GM23338 (cell line): ENCODE measurements at regions not wholly inside any gene's neighbourhood (a gene's known extent, or its start where the extent isn't known, plus 50 kb on each side); places are given as distances from the start of the nearest gene placed in this dataset.

Source experiments
- ATAC-seq: fragments of 200-7000 bp; cut with Tn5 transposase; 3 replicates; pipeline ENCODE4 v1.9.1; 2020
- DNase-seq: peaks from one replicate; pipeline ENCODE4 v3.0.0-alpha.2; 2015; ENCODE audit warnings: low spot score
- H2AFZ ChIP-seq: fragments of 200-600 bp; sonication (generic); 2 replicates; pipeline ENCODE4 v1.8.0; 2016; ENCODE audit warnings: antibody characterized with exemption, mild to moderate bottlenecking, moderate library complexity
- H3F3A ChIP-seq: fragments of 200-600 bp; sonication (generic); replicated peaks from 2 replicates; pipeline ENCODE4 v1.8.0; 2017; ENCODE audit warnings: antibody characterized with exemption, mixed run types, low read depth
- H3K27ac ChIP-seq: fragments of 200-600 bp; sonication (generic); 2 replicates; pipeline ENCODE4 v1.6.1; 2016; ENCODE audit warnings: low read depth
- H3K27me3 ChIP-seq: fragments of 200-600 bp; sonication (generic); 2 replicates; pipeline ENCODE4 v1.8.0; 2016; ENCODE audit warnings: mild to moderate bottlenecking, mixed run types, moderate library complexity; ENCODE audit not compliant: insufficient read depth
- H3K36me3 ChIP-seq: fragments of 200-600 bp; sonication (generic); 2 replicates; pipeline ENCODE4 v1.8.0; 2016; ENCODE audit warnings: mild to moderate bottlenecking; ENCODE audit not compliant: insufficient read depth
- H3K4me1 ChIP-seq: fragments of 200-600 bp; sonication (generic); 2 replicates; pipeline ENCODE4 v1.8.0; 2016; ENCODE audit warnings: mild to moderate bottlenecking, moderate library complexity; ENCODE audit not compliant: insufficient read depth
- H3K4me2 ChIP-seq: fragments of 200-600 bp; sonication (generic); 2 replicates; pipeline ENCODE4 v1.7.1; 2017; ENCODE audit warnings: mixed run types
- H3K4me3 ChIP-seq: fragments of 200-600 bp; sonication (generic); 2 replicates; pipeline ENCODE4 v1.6.1; 2016; ENCODE audit warnings: mixed run types
- H3K79me2 ChIP-seq: fragments of 200-600 bp; sonication (generic); replicated peaks from 2 replicates; pipeline ENCODE4 v1.8.0; 2017; ENCODE audit warnings: mild to moderate bottlenecking; ENCODE audit not compliant: insufficient read depth
- H3K9me2 ChIP-seq: fragments of 200-600 bp; sonication (generic); 2 replicates; pipeline ENCODE4 v1.8.0; 2017; ENCODE audit not compliant: insufficient read depth
- H4K20me1 ChIP-seq: fragments of 200-600 bp; sonication (generic); replicated peaks from 2 replicates; pipeline ENCODE4 v1.8.0; 2017; ENCODE audit warnings: mild to moderate bottlenecking; ENCODE audit not compliant: insufficient read depth
- H3K27ac Mint-ChIP-seq: 2 replicates; pipeline ENCODE4 v1.8.0; 2020; ENCODE audit warnings: inconsistent platforms, mild to moderate bottlenecking, moderate library complexity, mixed read lengths
- H3K27me3 Mint-ChIP-seq: 3 replicates; pipeline ENCODE4 v1.8.0; 2022; ENCODE audit warnings: low read depth, mild to moderate bottlenecking, moderate library complexity, mixed read lengths, inconsistent platforms; ENCODE audit not compliant: insufficient read depth, poor library complexity
- H3K36me3 Mint-ChIP-seq: 3 replicates; pipeline ENCODE4 v1.8.0; 2021; ENCODE audit warnings: low read depth, mild to moderate bottlenecking, inconsistent platforms, moderate library complexity, mixed read lengths
- H3K4me1 Mint-ChIP-seq: 3 replicates; pipeline ENCODE4 v1.8.0; 2020; ENCODE audit warnings: mild to moderate bottlenecking, inconsistent platforms, mixed read lengths
- H3K4me3 Mint-ChIP-seq: 3 replicates; pipeline ENCODE4 v1.8.0; 2021; ENCODE audit warnings: moderate library complexity, mild to moderate bottlenecking, inconsistent platforms, mixed read lengths
- H3K9me3 Mint-ChIP-seq: 3 replicates; pipeline ENCODE4 v1.8.0; 2020; ENCODE audit warnings: moderate library complexity, mild to moderate bottlenecking, inconsistent platforms, mixed read lengths
- CREB1 ChIP-seq: fragments of 250-450 bp; sonication (Bioruptor Pico); IDR thresholded peaks from 2 replicates; pipeline ENCODE4 v1.5.0; 2020; ENCODE audit warnings: low read depth, mild to moderate bottlenecking, moderate library complexity
- CTCF ChIP-seq, 2 experiments: fragments of 200-600 bp in 1 of 2; sonication (generic) in 1 of 2; conservative IDR thresholded peaks; 2 replicates each; pipeline versions ENCODE4 v1.5.1 to v1.6.1; 2016 to 2017; ENCODE audit warnings: antibody characterized with exemption in 2 of 2, low read depth in 2 of 2, mild to moderate bottlenecking in 2 of 2, moderate library complexity in 1 of 2
- EZH2 ChIP-seq: fragments of 200-600 bp; sonication (generic); IDR thresholded peaks from one replicate; pipeline ENCODE4 v1.8.0; 2017; ENCODE audit warnings: antibody characterized with exemption, mild to moderate bottlenecking, low read depth; ENCODE audit not compliant: unreplicated experiment
- NANOG ChIP-seq: IDR thresholded peaks from 2 replicates; pipeline ENCODE4 v1.6.1; 2016; ENCODE audit warnings: antibody characterized with exemption, borderline replicate concordance
- POLR2AphosphoS5 ChIP-seq: IDR thresholded peaks from 2 replicates; pipeline ENCODE4 v1.6.1; 2016; ENCODE audit warnings: antibody characterized with exemption, low read depth
- STAT1 ChIP-seq: IDR thresholded peaks from one replicate; pipeline ENCODE4 v1.6.1; 2016; ENCODE audit warnings: antibody characterized with exemption; ENCODE audit not compliant: unreplicated experiment
- ZNF114 ChIP-seq: fragments of 250-450 bp; sonication (Bioruptor Pico); IDR thresholded peaks from 2 replicates; pipeline ENCODE4 v1.5.0; 2020; ENCODE audit warnings: mild to moderate bottlenecking, moderate library complexity
- ZNF462 ChIP-seq: fragments of 250-450 bp; sonication (Bioruptor Pico); IDR thresholded peaks from 2 replicates; pipeline ENCODE4 v1.5.0; 2020; ENCODE audit warnings: mild to moderate bottlenecking, moderate library complexity

GRCh38 chr2:41965909-41966295 is 81.9 kb upstream of the PKDCC start (continued):
- TF ChIP-seq ZNF462 (CRISPR knock-in tag): no peak
- TF ChIP-seq EZH2: no peak

- Histone ChIP-seq H3K27ac (no peak overlapping the region), H4K20me1 (no peaks in the 10 kb centered on the region), H3K27me3 (no peaks in the 10 kb centered on the region), H3K4me2 (no peak overlapping the region), H3K4me3 (no peak overlapping the region), H2AFZ (no peak overlapping the region), H3K79me2 (no peaks in the 10 kb centered on the region), H3K9me2 (no peaks in the 10 kb centered on the region), H3K36me3 (no peaks in the 10 kb centered on the region), H3K4me1 (peaks cover 32% of the 10 kb centered on the region), H3F3A (no peaks in the 10 kb centered on the region)
- Mint-ChIP-seq H3K4me1 (peaks cover 53% of the 10 kb centered on the region), H3K27ac (no peak overlapping the region), H3K36me3 (no peaks in the 10 kb centered on the region), H3K27me3 (peaks cover 8% of the 10 kb centered on the region), H3K9me3 (no peaks in the 10 kb centered on the region; the same call in 2 of the 3 replicates), H3K4me3 (no peak overlapping the region)
- ATAC-seq: no peak
- DNase-seq: no peak
- TF ChIP-seq CREB1 (CRISPR knock-in tag) (no peak), ZNF462 (CRISPR knock-in tag) (no peak), ZNF114 (CRISPR knock-in tag) (no peak), CTCF (conservative IDR thresholded peaks at IDR 0.05; ENCODE audit: low read depth in 2 of 2) (no peak), NANOG (no peak), EZH2 (no peak), POLR2AphosphoS5 (no peak), STAT1 (no peak)
Observed at GRCh38 chr2:41966431-41966893, 81.4 kb upstream of the PKDCC start.
